H1 (cell line): ENCODE measurements at regions not wholly inside any gene's neighbourhood (a gene's known extent, or its start where the extent isn't known, plus 50 kb on each side); places are given as distances from the start of the nearest gene placed in this dataset.

Source experiments
- CTCF ChIA-PET: fragments of 300-600 bp; sonication (Branson Sonifier 250); formaldehyde crosslinking; loops from one replicate; lab custom pipeline; 2021; ENCODE audit not compliant: partially characterized antibody; lab: Charles Lee
- POLR2A ChIA-PET: fragments of 300-600 bp; sonication (Branson Sonifier 250); formaldehyde crosslinking; loops from one replicate; lab custom pipeline; 2021; ENCODE audit warnings: inconsistent platforms; ENCODE audit not compliant: partially characterized antibody; lab: Charles Lee
- DNase-seq, 2 experiments: peaks; one replicate each; pipeline versions ENCODE4 v3.0.0 to v3.0.0-alpha.2; 2010 to 2022; ENCODE audit warnings: low spot score in 2 of 2, low read depth in 1 of 2, mixed read lengths in 1 of 2
- FAIRE-seq: peaks from 2 replicates; lab custom pipeline; 2011; peaks lifted over from hg19 to GRCh38; lab: Jason Lieb, UNC
- H2AFZ ChIP-seq: 2 replicates; pipeline ENCODE4 v1.8.1; 2012; ENCODE audit warnings: low read length, inconsistent platforms
- H2AK5ac ChIP-seq: 2 replicates; pipeline ENCODE4 v1.6.1; 2013; ENCODE audit warnings: low read depth, low read length
- H2BK120ac ChIP-seq: replicated peaks from 2 replicates; pipeline ENCODE3; 2013; ENCODE audit warnings: low read depth, low read length, inconsistent platforms
- H2BK12ac ChIP-seq: 2 replicates; pipeline ENCODE4 v1.6.1; 2013; ENCODE audit warnings: low read depth, low read length
- H2BK15ac ChIP-seq: 2 replicates; pipeline ENCODE4 v1.6.1; 2013; ENCODE audit warnings: low read length
- H2BK20ac ChIP-seq: 2 replicates; pipeline ENCODE4 v1.6.1; 2013; ENCODE audit warnings: low read length
- H2BK5ac ChIP-seq: 2 replicates; pipeline ENCODE4 v1.6.1; 2013; ENCODE audit warnings: low read depth, low read length
- H3K14ac ChIP-seq: 2 replicates; pipeline ENCODE4 v1.6.1; 2013; ENCODE audit warnings: inconsistent platforms; ENCODE audit not compliant: insufficient read length
- H3K18ac ChIP-seq: 2 replicates; pipeline ENCODE4 v1.6.1; 2013; ENCODE audit warnings: low read length; ENCODE audit errors: extremely low read depth
- H3K23ac ChIP-seq: 2 replicates; pipeline ENCODE4 v1.6.1; 2013; ENCODE audit warnings: inconsistent platforms; ENCODE audit not compliant: insufficient read length
- H3K23me2 ChIP-seq: 2 replicates; pipeline ENCODE4 v1.6.1; 2013; ENCODE audit warnings: low read depth, low read length
- H3K27ac ChIP-seq: 2 replicates; pipeline ENCODE4 v1.6.1; 2011; ENCODE audit warnings: low read depth, low read length, inconsistent platforms
- H3K27me3 ChIP-seq, 4 experiments: replicated peaks in 1 of 4; 1 replicate in 1 of 4; 2 replicates in 3 of 4; pipeline versions ENCODE4 v1.6.1 to v1.8.1; 2011 to 2013; ENCODE audit warnings: low read length in 3 of 4, mild to moderate bottlenecking in 3 of 4, inconsistent platforms in 2 of 4, mixed read lengths in 2 of 4, moderate library complexity in 1 of 4; ENCODE audit not compliant: control insufficient read depth in 3 of 4, insufficient read depth in 3 of 4; ENCODE audit errors: extremely low read depth in 1 of 4
- H3K36me3 ChIP-seq, 4 experiments: 2 replicates each; pipeline versions ENCODE4 v1.6.1 to v1.8.1; 2011 to 2013; ENCODE audit warnings: mild to moderate bottlenecking in 4 of 4, low read length in 3 of 4, moderate library complexity in 2 of 4, control low read depth in 1 of 4, inconsistent platforms in 1 of 4; ENCODE audit not compliant: insufficient read depth in 4 of 4, control insufficient read depth in 2 of 4
- H3K4ac ChIP-seq: replicated peaks from 2 replicates; pipeline ENCODE3; 2013; ENCODE audit warnings: low read length, low read depth, mixed read lengths, inconsistent platforms; ENCODE audit not compliant: insufficient read length
- H3K4me1 ChIP-seq, 4 experiments: replicated peaks in 1 of 4; 1 replicate in 1 of 4; 2 replicates in 3 of 4; pipeline versions ENCODE4 v1.6.1 to v1.8.1; 2011 to 2013; ENCODE audit warnings: low read length in 3 of 4, inconsistent platforms in 2 of 4, mixed read lengths in 1 of 4; ENCODE audit not compliant: insufficient read depth in 4 of 4, control insufficient read depth in 3 of 4
- H3K4me2 ChIP-seq, 2 experiments: 2 replicates each; pipeline versions ENCODE4 v1.6.1 to v1.8.1; 2011 to 2013; ENCODE audit warnings: low read depth in 2 of 2, low read length in 2 of 2, control low read depth in 1 of 2, inconsistent platforms in 1 of 2, mild to moderate bottlenecking in 1 of 2; ENCODE audit not compliant: insufficient read depth in 1 of 2
- H3K4me3 ChIP-seq, 4 experiments: fragments of 200-600, 300-600 bp in 1 of 4; sonication (generic), shearing (Covaris generic), sonication (Bioruptor Twin) in 1 of 4; 2 replicates each; pipeline versions ENCODE4 v1.5.1 to v1.8.1; 2011 to 2016; ENCODE audit warnings: low read length in 4 of 4, low read depth in 3 of 4, control low read depth in 2 of 4, inconsistent platforms in 2 of 4, mild to moderate bottlenecking in 2 of 4, mixed read lengths in 1 of 4, moderate library complexity in 1 of 4; ENCODE audit not compliant: insufficient read depth in 2 of 4; ENCODE audit errors: extremely low read depth in 1 of 4
- H3K56ac ChIP-seq: replicated peaks from 2 replicates; pipeline ENCODE3; 2013; ENCODE audit warnings: low read depth, mild to moderate bottlenecking, mixed read lengths, low read length, inconsistent platforms; ENCODE audit not compliant: insufficient read length
- H3K79me1 ChIP-seq: 2 replicates; pipeline ENCODE4 v1.6.1; 2013; ENCODE audit warnings: low read depth, low read length, control low read depth
- H3K79me2 ChIP-seq, 2 experiments: 2 replicates each; pipeline versions ENCODE4 v1.6.1 to v1.8.1; 2012 to 2013; ENCODE audit warnings: low read length in 2 of 2, mild to moderate bottlenecking in 2 of 2, inconsistent platforms in 1 of 2; ENCODE audit not compliant: insufficient read depth in 2 of 2, control insufficient read depth in 1 of 2
- H3K9ac ChIP-seq, 4 experiments: replicated peaks in 1 of 4; 1 replicate in 1 of 4; 2 replicates in 3 of 4; pipeline versions ENCODE4 v1.6.1 to v1.8.1; 2011 to 2013; ENCODE audit warnings: low read depth in 3 of 4, low read length in 3 of 4, control low read depth in 2 of 4, mild to moderate bottlenecking in 2 of 4, moderate library complexity in 2 of 4, inconsistent platforms in 1 of 4; ENCODE audit errors: extremely low read depth in 1 of 4
- H3K9me3 ChIP-seq, 2 experiments: 2 replicates each; pipeline versions ENCODE4 v1.6.1 to v1.8.1; 2012 to 2013; ENCODE audit warnings: mild to moderate bottlenecking in 2 of 2, moderate library complexity in 2 of 2, control low read depth in 1 of 2, inconsistent platforms in 1 of 2, low read depth in 1 of 2, low read length in 1 of 2, mixed read lengths in 1 of 2; ENCODE audit not compliant: insufficient read depth in 2 of 2
- H4K20me1 ChIP-seq, 2 experiments: replicated peaks in 1 of 2; 2 replicates each; pipeline versions ENCODE3 to v1.8.1; 2011 to 2013; ENCODE audit warnings: inconsistent platforms in 2 of 2, low read length in 2 of 2, mild to moderate bottlenecking in 1 of 2; ENCODE audit not compliant: insufficient read depth in 2 of 2, control insufficient read depth in 1 of 2
- H4K5ac ChIP-seq: 2 replicates; pipeline ENCODE4 v1.6.1; 2013; ENCODE audit warnings: low read length, low read depth, mixed read lengths, inconsistent platforms; ENCODE audit not compliant: insufficient read length
- H4K8ac ChIP-seq: 2 replicates; pipeline ENCODE4 v1.8.0; 2013; ENCODE audit warnings: mild to moderate bottlenecking, moderate library complexity, low read length, inconsistent platforms; ENCODE audit not compliant: insufficient read depth; ENCODE audit errors: extremely low read depth
- H4K91ac ChIP-seq: replicated peaks from 2 replicates; pipeline ENCODE3; 2013; ENCODE audit warnings: low read length, mixed read lengths, inconsistent platforms; ENCODE audit not compliant: insufficient read length
- ATF3 ChIP-seq: IDR thresholded peaks from 2 replicates; pipeline ENCODE4 v1.6.1; 2011; ENCODE audit warnings: low read depth, mild to moderate bottlenecking, low read length; ENCODE audit not compliant: insufficient read depth
- FOSL1 ChIP-seq: IDR thresholded peaks from 2 replicates; pipeline ENCODE4 v1.6.1; 2011; ENCODE audit warnings: mild to moderate bottlenecking, low read depth, low read length, moderate library complexity; ENCODE audit not compliant: insufficient read depth
- GABPA ChIP-seq: IDR thresholded peaks from 2 replicates; pipeline ENCODE4 v1.6.1; 2011; ENCODE audit warnings: mild to moderate bottlenecking, low read length, moderate library complexity, borderline replicate concordance; ENCODE audit not compliant: insufficient read depth
- HDAC6 ChIP-seq: IDR thresholded peaks from one replicate; pipeline ENCODE4 v1.7.1; 2012; ENCODE audit warnings: low read depth, mild to moderate bottlenecking, inconsistent platforms, low read length, moderate library complexity
- KDM1A ChIP-seq: fragments of 200-600, 300-600 bp; sonication (generic); IDR thresholded peaks from 2 replicates; pipeline ENCODE4 v1.7.1; 2016; ENCODE audit warnings: mild to moderate bottlenecking, low read length, borderline replicate concordance
- KDM4A ChIP-seq: IDR thresholded peaks from one replicate; pipeline ENCODE4 v1.7.1; 2012; ENCODE audit warnings: low read depth, mild to moderate bottlenecking, moderate library complexity, low read length, inconsistent platforms; ENCODE audit not compliant: severe bottlenecking
- RAD21 ChIP-seq, 2 experiments: IDR thresholded peaks in 1 of 2; conservative IDR thresholded peaks in 1 of 2; 2 replicates each; pipeline ENCODE4 v1.6.1; 2011; ENCODE audit warnings: low read depth in 2 of 2, low read length in 2 of 2, improper control_type of control experiment in 1 of 2, inconsistent platforms in 1 of 2, mild to moderate bottlenecking in 1 of 2, moderate library complexity in 1 of 2
- RBBP5 ChIP-seq: IDR thresholded peaks from 2 replicates; pipeline ENCODE4 v1.7.1; 2012; ENCODE audit warnings: low read depth, mild to moderate bottlenecking, inconsistent platforms, low read length, moderate library complexity, borderline replicate concordance
- RFX5 ChIP-seq: IDR thresholded peaks from 2 replicates; pipeline ENCODE4 v1.6.1; 2011; ENCODE audit warnings: low read depth, low read length, improper control_type of control experiment, borderline replicate concordance
- TCF12 ChIP-seq: IDR thresholded peaks from 2 replicates; pipeline ENCODE4 v1.6.1; 2011; ENCODE audit warnings: low read depth, mild to moderate bottlenecking, low read length
- TEAD4 ChIP-seq: IDR thresholded peaks from 2 replicates; pipeline ENCODE4 v1.6.1; 2012; ENCODE audit warnings: low read depth, low read length, inconsistent platforms, mixed read lengths
- YY1 ChIP-seq: IDR thresholded peaks from 2 replicates; pipeline ENCODE4 v1.6.1; 2011; ENCODE audit warnings: low read depth, mild to moderate bottlenecking, low read length
- WGBS, 2 experiments: shearing (Covaris generic) in 1 of 2; methylation state at CpG; one replicate each; pipeline versions ENCODE4 v1.1.6 to v1.1.7; 2013 to 2015; ENCODE audit warnings: low lambda C conversion rate in 2 of 2, mixed read lengths in 2 of 2, inconsistent platforms in 1 of 2, low coverage in 1 of 2, missing lambda C conversion rate in 1 of 2; ENCODE audit not compliant: insufficient replicate concordance in 2 of 2, insufficient coverage in 1 of 2, insufficient read length in 1 of 2; ENCODE audit errors: extremely low coverage in 1 of 2, missing lambda C conversion rate in 1 of 2; 5-methylcytosine and 5-hydroxymethylcytosine counted together

- no peak for FAIRE-seq
- H3K4ac ChIP-seq: no peak overlapping the region
- CTCF ChIA-PET: interaction anchor here (0.6 kb wide), 1 partner anchor 366 kb away, joined by 3 read pairs; no protein-coding TSS in a partner anchor
- no peak for TF ChIP-seq RAD21 (IDR thresholded peaks at IDR 0.05 in 1 of 2, conservative IDR thresholded peaks at IDR 0.05 in 1 of 2; ENCODE audit: low read depth in 2 of 2, low read length in 2 of 2)
- no peak for TF ChIP-seq ATF3
- TF ChIP-seq GABPA: no peak
- TF ChIP-seq KDM4A: no peak
- no peak for TF ChIP-seq YY1
- TF ChIP-seq TCF12: no peak
- TF ChIP-seq HDAC6: no peak
- TF ChIP-seq FOSL1: no peak
- no peak for TF ChIP-seq RFX5
- no peak for TF ChIP-seq TEAD4
- TF ChIP-seq RBBP5: no peak
- TF ChIP-seq KDM1A: no peak
Measured at GRCh38 chr17:52227926-52228325, 69.4 kb upstream of the CA10 start.

More at GRCh38 chr17:52227926-52228325, 69.4 kb upstream of the CA10 start:
- Histone ChIP-seq H2BK120ac (no peak overlapping the region), H3K4me3 (no peak overlapping the region), H3K18ac (no peak overlapping the region), H4K5ac (no peak overlapping the region), H3K79me2 (no peaks in the 10 kb centered on the region), H2BK15ac (no peak overlapping the region), H3K9me3 (no peaks in the 10 kb centered on the region), H3K9ac (no peak overlapping the region), H2AK5ac (no peak overlapping the region), H3K23ac (no peak overlapping the region), H3K27ac (no peak overlapping the region), H3K4me1 (no peaks in the 10 kb centered on the region), H2BK5ac (no peak overlapping the region), H3K4me2 (no peak overlapping the region), H4K8ac (no peak overlapping the region), H2AFZ (no peak overlapping the region), H2BK12ac (no peak overlapping the region), H4K20me1 (no peaks in the 10 kb centered on the region), H3K56ac (no peak overlapping the region), H3K36me3 (no peaks in the 10 kb centered on the region), H3K79me1 (no peaks in the 10 kb centered on the region), H3K14ac (no peak overlapping the region), H3K27me3 (no peaks in the 10 kb centered on the region), H3K23me2 (no peaks in the 10 kb centered on the region), H2BK20ac (no peak overlapping the region), H4K91ac (no peak overlapping the region)
- DNase-seq: no peak
- 88% methylated on average over 2 of the region's 2 CpGs; no CpG with 5 or more reads in 1 of the 2 experiments for WGBS, 2 experiments
- POLR2A ChIA-PET: no interaction called here
